ENCODE measurements at regions not wholly inside any gene's neighbourhood (a gene's known extent, or its start where the extent isn't known, plus 50 kb on each side); places are given as distances from the start of the nearest gene placed in this dataset.

GRCh38 chr13:70390064-70390463, 281.8 kb upstream of the KLHL1 start:
- no peak for DNase-seq (ENCODE audit: low read depth in 3 of 3)

GRCh38 chr13:70388935-70389334, 280.7 kb upstream of the KLHL1 start:
- DNase-seq (ENCODE audit: low read depth in 3 of 3) = no peak

GRCh38 chr13:70386919-70387318, 278.7 kb upstream of the KLHL1 start:
- no peak for DNase-seq (ENCODE audit: low read depth in 3 of 3)

- DNase-seq (ENCODE audit: low read depth in 3 of 3) = no peak
Measured at GRCh38 chr13:70385852-70386251, 277.6 kb upstream of the KLHL1 start.

GRCh38 chr13:70384156-70384555, 275.9 kb upstream of the KLHL1 start:
- no peak for DNase-seq (ENCODE audit: low read depth in 3 of 3)

- no peak for DNase-seq (ENCODE audit: low read depth in 3 of 3)
Measured at GRCh38 chr13:70380809-70381208, 272.6 kb upstream of the KLHL1 start.

- DNase-seq (ENCODE audit: low read depth in 3 of 3) = no peak
Measured at GRCh38 chr13:70375718-70376117, 267.5 kb upstream of the KLHL1 start.

GRCh38 chr13:70370924-70371323, 262.7 kb upstream of the KLHL1 start:
- no peak for DNase-seq (ENCODE audit: low read depth in 3 of 3)

- DNase-seq (ENCODE audit: low read depth in 3 of 3) = no peak
Measured at GRCh38 chr13:70366720-70367119, 258.5 kb upstream of the KLHL1 start.

- DNase-seq (ENCODE audit: low read depth in 3 of 3) = no peak
Measured at GRCh38 chr13:70363991-70364390, 255.7 kb upstream of the KLHL1 start.

GRCh38 chr13:70362820-70363570, 254.7 kb upstream of the KLHL1 start:
- DNase-seq (ENCODE audit: low read depth in 3 of 3) = no peak

GRCh38 chr13:70357031-70357430, 248.8 kb upstream of the KLHL1 start:
- no peak for DNase-seq (ENCODE audit: low read depth in 3 of 3)

- DNase-seq (ENCODE audit: low read depth in 3 of 3) = no peak
Measured at GRCh38 chr13:70353096-70353495, 244.8 kb upstream of the KLHL1 start.

GRCh38 chr13:70347947-70348620, 239.8 kb upstream of the KLHL1 start:
- no peak for DNase-seq (ENCODE audit: low read depth in 3 of 3)

GRCh38 chr13:70339738-70340137, 231.5 kb upstream of the KLHL1 start:
- DNase-seq (ENCODE audit: low read depth in 3 of 3) = no peak

- no peak for DNase-seq (ENCODE audit: low read depth in 3 of 3)
Measured at GRCh38 chr13:70338609-70339008, 230.4 kb upstream of the KLHL1 start.

- no peak for DNase-seq (ENCODE audit: low read depth in 3 of 3)
Measured at GRCh38 chr13:70336866-70337265, 228.6 kb upstream of the KLHL1 start.

- DNase-seq (ENCODE audit: low read depth in 3 of 3) = no peak
Measured at GRCh38 chr13:70333752-70334151, 225.5 kb upstream of the KLHL1 start.

GRCh38 chr13:70330697-70331361, 222.6 kb upstream of the KLHL1 start:
- DNase-seq (ENCODE audit: low read depth in 3 of 3) = no peak

- no peak for DNase-seq (ENCODE audit: low read depth in 3 of 3)
Measured at GRCh38 chr13:70324519-70324918, 216.3 kb upstream of the KLHL1 start.

- DNase-seq (ENCODE audit: low read depth in 3 of 3) = no peak
Measured at GRCh38 chr13:70311191-70311590, 202.9 kb upstream of the KLHL1 start.

GRCh38 chr13:70310396-70311119, 202.3 kb upstream of the KLHL1 start:
- no peak for DNase-seq (ENCODE audit: low read depth in 3 of 3)

All from stimulated activated CD4-positive, alpha-beta T cell treated with anti-CD3 and anti-CD28 coated beads, TNF-alpha, amount 100 ng/mL, for 48 hours (primary cell).